IMR-90 (cell line): ENCODE measurements at regions not wholly inside any gene's neighbourhood (a gene's known extent, or its start where the extent isn't known, plus 50 kb on each side); places are given as distances from the start of the nearest gene placed in this dataset.

Experiments used
- BHLHE40 ChIP-seq: fragments of 150-350 bp; IDR thresholded peaks from 2 replicates; pipeline ENCODE4 v1.6.1; 2016; ENCODE audit warnings: mild to moderate bottlenecking, low read depth, low read length
- CEBPB ChIP-seq: IDR thresholded peaks from 2 replicates; pipeline ENCODE4 v1.6.1; 2012; ENCODE audit warnings: low read depth, low read length, improper control_type of control experiment
- MAFK ChIP-seq: IDR thresholded peaks from 2 replicates; pipeline ENCODE4 v1.6.1; 2012; ENCODE audit warnings: low read depth, low read length, improper control_type of control experiment
- NFE2L2 ChIP-seq: fragments of 150-350 bp; IDR thresholded peaks from 2 replicates; pipeline ENCODE4 v1.6.1; 2016; ENCODE audit warnings: low read depth, mild to moderate bottlenecking, low read length
- POLR2A ChIP-seq: IDR thresholded peaks from 2 replicates; pipeline ENCODE4 v1.6.1; 2012; ENCODE audit warnings: mild to moderate bottlenecking, low read depth, low read length
- RAD21 ChIP-seq: IDR thresholded peaks from 2 replicates; pipeline ENCODE4 v1.6.1; 2012; ENCODE audit warnings: low read length, improper control_type of control experiment
- RCOR1 ChIP-seq: IDR thresholded peaks from 2 replicates; pipeline ENCODE4 v1.6.1; 2012; ENCODE audit warnings: mild to moderate bottlenecking, low read length, improper control_type of control experiment; ENCODE audit not compliant: insufficient replicate concordance
- RFX5 ChIP-seq: IDR thresholded peaks from 2 replicates; pipeline ENCODE4 v1.8.0; 2012; ENCODE audit warnings: low read depth, mild to moderate bottlenecking, low read length, moderate library complexity
- USF2 ChIP-seq: fragments of 150-350 bp; IDR thresholded peaks from 2 replicates; pipeline ENCODE4 v1.6.1; 2017; ENCODE audit warnings: mild to moderate bottlenecking, antibody characterized with exemption, low read length, low read depth
- TF ChIP-seq, protein P1 (sequence below): conservative IDR thresholded peaks from 2 replicates; pipeline ENCODE4 v1.5.1; 2012; ENCODE audit warnings: mild to moderate bottlenecking, low read depth, low read length, improper control_type of control experiment

DNA sequence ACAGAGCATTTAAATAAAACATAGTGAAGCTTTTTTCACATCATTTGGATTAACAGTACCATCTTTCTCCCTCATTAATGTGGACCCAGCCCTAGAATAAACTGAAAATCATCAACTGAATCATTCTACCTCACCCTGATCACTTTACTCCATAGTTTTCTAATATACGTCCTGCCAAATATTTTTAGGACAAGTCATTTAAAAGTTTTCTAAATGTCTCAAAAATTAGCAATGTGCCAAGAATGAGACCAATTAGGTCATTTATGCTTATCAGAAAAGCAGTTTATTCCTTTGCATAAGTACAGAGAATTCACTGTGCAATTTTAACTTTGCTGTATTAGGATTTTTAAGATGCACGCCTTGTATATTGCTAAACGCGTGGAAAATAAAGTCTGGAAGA is 284.4 kb downstream of the PIK3R1 start:
- TF ChIP-seq, protein P1, sequence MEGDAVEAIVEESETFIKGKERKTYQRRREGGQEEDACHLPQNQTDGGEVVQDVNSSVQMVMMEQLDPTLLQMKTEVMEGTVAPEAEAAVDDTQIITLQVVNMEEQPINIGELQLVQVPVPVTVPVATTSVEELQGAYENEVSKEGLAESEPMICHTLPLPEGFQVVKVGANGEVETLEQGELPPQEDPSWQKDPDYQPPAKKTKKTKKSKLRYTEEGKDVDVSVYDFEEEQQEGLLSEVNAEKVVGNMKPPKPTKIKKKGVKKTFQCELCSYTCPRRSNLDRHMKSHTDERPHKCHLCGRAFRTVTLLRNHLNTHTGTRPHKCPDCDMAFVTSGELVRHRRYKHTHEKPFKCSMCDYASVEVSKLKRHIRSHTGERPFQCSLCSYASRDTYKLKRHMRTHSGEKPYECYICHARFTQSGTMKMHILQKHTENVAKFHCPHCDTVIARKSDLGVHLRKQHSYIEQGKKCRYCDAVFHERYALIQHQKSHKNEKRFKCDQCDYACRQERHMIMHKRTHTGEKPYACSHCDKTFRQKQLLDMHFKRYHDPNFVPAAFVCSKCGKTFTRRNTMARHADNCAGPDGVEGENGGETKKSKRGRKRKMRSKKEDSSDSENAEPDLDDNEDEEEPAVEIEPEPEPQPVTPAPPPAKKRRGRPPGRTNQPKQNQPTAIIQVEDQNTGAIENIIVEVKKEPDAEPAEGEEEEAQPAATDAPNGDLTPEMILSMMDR: no peak
- no peak for TF ChIP-seq BHLHE40
- no peak for TF ChIP-seq POLR2A
- no peak for TF ChIP-seq MAFK
- TF ChIP-seq USF2: no peak
- no peak for TF ChIP-seq RFX5
- TF ChIP-seq RAD21: no peak
- TF ChIP-seq CEBPB: no peak
- TF ChIP-seq NFE2L2: no peak
- TF ChIP-seq RCOR1: no peak
